Astrocyte (in vitro differentiated cells and primary cell): ENCODE measurements at regions not wholly inside any gene's neighbourhood (a gene's known extent, or its start where the extent isn't known, plus 50 kb on each side); places are given as distances from the start of the nearest gene placed in this dataset.

Experiments
- EZH2 ChIP-seq: IDR thresholded peaks from 2 replicates; pipeline ENCODE4 v1.6.1; 2012; ENCODE audit warnings: mild to moderate bottlenecking, low read length, inconsistent platforms; ENCODE audit not compliant: insufficient read depth
- TF ChIP-seq, protein P1 (sequence below): IDR thresholded peaks from 2 replicates; pipeline ENCODE4 v1.5.1; 2011; ENCODE audit warnings: low read depth, mild to moderate bottlenecking, inconsistent platforms, low read length, moderate library complexity; ENCODE audit not compliant: insufficient read depth

- TF ChIP-seq EZH2 = no peak
- TF ChIP-seq, protein P1, sequence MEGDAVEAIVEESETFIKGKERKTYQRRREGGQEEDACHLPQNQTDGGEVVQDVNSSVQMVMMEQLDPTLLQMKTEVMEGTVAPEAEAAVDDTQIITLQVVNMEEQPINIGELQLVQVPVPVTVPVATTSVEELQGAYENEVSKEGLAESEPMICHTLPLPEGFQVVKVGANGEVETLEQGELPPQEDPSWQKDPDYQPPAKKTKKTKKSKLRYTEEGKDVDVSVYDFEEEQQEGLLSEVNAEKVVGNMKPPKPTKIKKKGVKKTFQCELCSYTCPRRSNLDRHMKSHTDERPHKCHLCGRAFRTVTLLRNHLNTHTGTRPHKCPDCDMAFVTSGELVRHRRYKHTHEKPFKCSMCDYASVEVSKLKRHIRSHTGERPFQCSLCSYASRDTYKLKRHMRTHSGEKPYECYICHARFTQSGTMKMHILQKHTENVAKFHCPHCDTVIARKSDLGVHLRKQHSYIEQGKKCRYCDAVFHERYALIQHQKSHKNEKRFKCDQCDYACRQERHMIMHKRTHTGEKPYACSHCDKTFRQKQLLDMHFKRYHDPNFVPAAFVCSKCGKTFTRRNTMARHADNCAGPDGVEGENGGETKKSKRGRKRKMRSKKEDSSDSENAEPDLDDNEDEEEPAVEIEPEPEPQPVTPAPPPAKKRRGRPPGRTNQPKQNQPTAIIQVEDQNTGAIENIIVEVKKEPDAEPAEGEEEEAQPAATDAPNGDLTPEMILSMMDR = no peak
These were observed 279.2 kb upstream of the ZNF462 start for GRCh38 chr9:106583751-106584150.
